Endothelial cell of umbilical vein (primary cell): ENCODE measurements at regions not wholly inside any gene's neighbourhood (a gene's known extent, or its start where the extent isn't known, plus 50 kb on each side); places are given as distances from the start of the nearest gene placed in this dataset.

Source experiments
- BruUV-seq: library from RNA; stranded (reverse); fragments of 400-500 nt; replicated peaks from 2 replicates; lab custom pipeline; 2021; lab: Mats Ljungman, UMichigan
- CTCF ChIA-PET: fragments of 300-600, 350-600 bp; sonication (Branson Sonifier 250); formaldehyde crosslinking; loops from one replicate; lab custom pipeline; 2021; ENCODE audit warnings: antibody characterized with exemption, inconsistent platforms; lab: Charles Lee
- POLR2A ChIA-PET: fragments of 300-600, 350-600 bp; sonication (Branson Sonifier 250); formaldehyde crosslinking; loops from one replicate; lab custom pipeline; 2021; ENCODE audit warnings: antibody characterized with exemption, inconsistent platforms; lab: Charles Lee
- DNase-seq: peaks from one replicate; pipeline ENCODE4 v3.0.0-alpha.2; 2011; ENCODE audit warnings: low read depth, low spot score
- FAIRE-seq: peaks from 2 replicates; lab custom pipeline; 2011; peaks lifted over from hg19 to GRCh38; lab: Jason Lieb, UNC
- H2AFZ ChIP-seq: 2 replicates; pipeline ENCODE4 v1.6.0; 2012; ENCODE audit warnings: low read depth, low read length, control low read depth, inconsistent platforms
- H3K27ac ChIP-seq: 2 replicates; pipeline ENCODE4 v1.5.1; 2011; ENCODE audit warnings: low read depth, mild to moderate bottlenecking, control low read depth, low read length, moderate library complexity; ENCODE audit not compliant: insufficient read depth
- H3K27me3 ChIP-seq, 2 experiments: 2 replicates each; pipeline versions ENCODE4 v1.6.0 to v1.6.1; 2011; ENCODE audit warnings: low read length in 2 of 2, mixed read lengths in 1 of 2; ENCODE audit not compliant: control insufficient read depth in 2 of 2, insufficient read depth in 2 of 2
- H3K36me3 ChIP-seq, 2 experiments: 2 replicates in 1 of 2; 3 replicates in 1 of 2; pipeline ENCODE4 v1.5.1; 2011; ENCODE audit warnings: low read length in 2 of 2, mild to moderate bottlenecking in 1 of 2, moderate library complexity in 1 of 2; ENCODE audit not compliant: control insufficient read depth in 2 of 2, insufficient read depth in 2 of 2; ENCODE audit errors: extremely low read depth in 1 of 2
- H3K4me1 ChIP-seq: 3 replicates; pipeline ENCODE4 v1.5.1; 2011; ENCODE audit warnings: mild to moderate bottlenecking, low read length; ENCODE audit not compliant: control insufficient read depth, insufficient read depth; ENCODE audit errors: extremely low read depth
- H3K4me2 ChIP-seq: 2 replicates; pipeline ENCODE4 v1.6.1; 2011; ENCODE audit warnings: low read length, control low read depth, mixed read lengths; ENCODE audit not compliant: insufficient read depth
- H3K4me3 ChIP-seq, 3 experiments: fragments of 200-600 bp in 1 of 3; sonication (generic), shearing (Covaris generic) in 1 of 3; replicated peaks in 1 of 3; 2 replicates each; pipeline ENCODE4 v1.5.1; 2011 to 2016; ENCODE audit warnings: control low read depth in 3 of 3, low read length in 3 of 3, mild to moderate bottlenecking in 2 of 3, inconsistent platforms in 1 of 3, low read depth in 1 of 3, moderate library complexity in 1 of 3; ENCODE audit not compliant: insufficient read depth in 1 of 3
- H3K79me2 ChIP-seq: 2 replicates; pipeline ENCODE4 v1.6.0; 2012; ENCODE audit warnings: low read length, inconsistent platforms; ENCODE audit not compliant: control insufficient read depth, insufficient read depth
- H3K9ac ChIP-seq: replicated peaks from 2 replicates; pipeline ENCODE3; 2011; ENCODE audit warnings: low read length, control low read depth; ENCODE audit not compliant: insufficient read depth; ENCODE audit errors: extremely low read depth
- H3K9me1 ChIP-seq: replicated peaks from 3 replicates; pipeline ENCODE4 v1.6.0; 2011; ENCODE audit warnings: mild to moderate bottlenecking, low read length; ENCODE audit not compliant: control insufficient read depth, insufficient read depth; ENCODE audit errors: extremely low read depth
- H3K9me3 ChIP-seq: replicated peaks from 2 replicates; pipeline ENCODE4 v1.5.1; 2012; ENCODE audit warnings: low read length, inconsistent platforms; ENCODE audit not compliant: control insufficient read depth, insufficient read depth
- H4K20me1 ChIP-seq: replicated peaks from 2 replicates; pipeline ENCODE3; 2011; ENCODE audit warnings: mild to moderate bottlenecking, low read length; ENCODE audit not compliant: control insufficient read depth, insufficient read depth; ENCODE audit errors: extremely low read depth
- CTCF ChIP-seq, 2 donors: IDR thresholded peaks; 1 replicate in 1 of 2; 2 replicates in 1 of 2; pipeline ENCODE4 v1.5.1; 2011; ENCODE audit warnings: low read length in 2 of 2, mild to moderate bottlenecking in 2 of 2, moderate library complexity in 2 of 2, control low read depth in 1 of 2, inconsistent platforms in 1 of 2, low read depth in 1 of 2; ENCODE audit not compliant: insufficient read depth in 1 of 2; ENCODE audit errors: extremely low read depth in 1 of 2
- EZH2 ChIP-seq: IDR thresholded peaks from 2 replicates; pipeline ENCODE4 v1.6.1; 2012; ENCODE audit warnings: borderline replicate concordance, low read depth, mild to moderate bottlenecking, moderate library complexity, low read length, inconsistent platforms; ENCODE audit not compliant: severe bottlenecking
- FOS ChIP-seq: IDR thresholded peaks from 2 replicates; pipeline ENCODE4 v1.6.1; 2011; ENCODE audit warnings: mild to moderate bottlenecking, low read length, moderate library complexity, borderline replicate concordance; ENCODE audit not compliant: insufficient read depth
- GATA2 ChIP-seq: IDR thresholded peaks from 2 replicates; pipeline ENCODE4 v1.7.0; 2011; ENCODE audit warnings: low read depth, mild to moderate bottlenecking, moderate library complexity, mixed read lengths, low read length; ENCODE audit not compliant: insufficient read length, insufficient read depth
- JUN ChIP-seq: IDR thresholded peaks from 2 replicates; pipeline ENCODE4 v1.6.1; 2011; ENCODE audit warnings: borderline replicate concordance, low read depth; ENCODE audit not compliant: insufficient read length, insufficient read depth
- MAX ChIP-seq: IDR thresholded peaks from 2 replicates; pipeline ENCODE4 v1.6.1; 2011; ENCODE audit not compliant: insufficient read depth, insufficient read length
- MYC ChIP-seq: IDR thresholded peaks from one replicate; pipeline ENCODE4 v1.6.1; 2011; ENCODE audit warnings: mild to moderate bottlenecking, low read depth, low read length
- POLR2A ChIP-seq: IDR thresholded peaks from 2 replicates; pipeline ENCODE4 v1.6.1; 2012; ENCODE audit warnings: low read depth, mild to moderate bottlenecking, control low read depth, low read length
- POLR2AphosphoS5 ChIP-seq: IDR thresholded peaks from 2 replicates; pipeline ENCODE4 v1.6.1; 2012; ENCODE audit warnings: low read depth, mild to moderate bottlenecking, control low read depth, low read length, moderate library complexity; ENCODE audit not compliant: insufficient read depth
- dilution Hi-C: fragments of 300-500 bp; cut with MboI; formaldehyde crosslinking; loops from one replicate; pipeline ENCODE4 v1.15.0; 2019; ENCODE audit warnings: low sequenced_read_pairs; ENCODE audit not compliant: extremely low pct_ligation_motif_present
- intact Hi-C: fragments of 100-400 bp; cut with micrococcal nuclease; formaldehyde crosslinking; loops from one replicate; pipeline ENCODE4 v1.10.0; 2022

GRCh38 chr5:56352808-56353590 is 119.9 kb upstream of the ANKRD55 start:
- ChIA-PET POLR2A (no interaction called here), CTCF (no interaction called here)
- DNase-seq (peak; percentile 87), FAIRE-seq (no peak)
- Histone ChIP-seq H3K9me1 (no peaks in the 10 kb centered on the region), H3K4me3 (no peak overlapping the region), H3K4me1 (peaks cover 32% of the 10 kb centered on the region), H2AFZ (peak overlapping the region; percentile 35), H3K9ac (no peak overlapping the region), H3K79me2 (no peaks in the 10 kb centered on the region), H3K27ac (no peak overlapping the region), H4K20me1 (no peaks in the 10 kb centered on the region), H3K36me3 (no peaks in the 10 kb centered on the region), H3K9me3 (no peaks in the 10 kb centered on the region), H3K27me3 (no peaks in the 10 kb centered on the region), H3K4me2 (no peak overlapping the region)
- intact Hi-C loops: no loop called here
- dilution Hi-C loops: no loop called here
- BruUV-seq: no TSS peak
- no peak for TF ChIP-seq JUN
- TF ChIP-seq POLR2A: no peak
- TF ChIP-seq MYC: no peak
- no peak for TF ChIP-seq MAX
- TF ChIP-seq CTCF (IDR thresholded peaks at IDR 0.05; ENCODE audit: extremely low read depth in 1 of 2, insufficient read depth in 1 of 2, low read depth in 1 of 2, low read length in 2 of 2): no peak
- TF ChIP-seq EZH2: no peak
- no peak for TF ChIP-seq POLR2AphosphoS5
- TF ChIP-seq FOS: no peak
- TF ChIP-seq GATA2: no peak
